Aorta (tissue), 5 donors: ENCODE measurements at regions not wholly inside any gene's neighbourhood (a gene's known extent, or its start where the extent isn't known, plus 50 kb on each side); places are given as distances from the start of the nearest gene placed in this dataset.
"Not testable (repeated sequence)": the region's sequence is repeated elsewhere in the genome, so short reads cannot be mapped to it uniquely, and the experiment has no call there.

Experiments
- ATAC-seq: fragments of 200-7000 bp; cut with Tn5 transposase; one replicate; pipeline ENCODE4 v1.9.1; 2022; ENCODE audit warnings: moderate library complexity; ENCODE audit not compliant: low FRiP score
- DNase-seq, 2 donors: peaks; one replicate each; pipeline ENCODE4 v3.0.0-alpha.2; 2020
- H3K27ac ChIP-seq, 2 donors: one replicate each; pipeline ENCODE4 v1.5.1; 2013; ENCODE audit warnings: low read length in 2 of 2, mild to moderate bottlenecking in 2 of 2, moderate library complexity in 2 of 2, control low read depth in 1 of 2, inconsistent platforms in 1 of 2, low read depth in 1 of 2
- H3K27me3 ChIP-seq, 2 donors: one replicate each; pipeline ENCODE4 v1.6.1; 2013; ENCODE audit warnings: control low read depth in 1 of 2, low read length in 1 of 2, mild to moderate bottlenecking in 1 of 2, moderate library complexity in 1 of 2; ENCODE audit not compliant: insufficient read depth in 2 of 2, control insufficient read depth in 1 of 2
- H3K36me3 ChIP-seq, 2 donors: one replicate each; pipeline ENCODE4 v1.6.1; 2013; ENCODE audit warnings: control low read depth in 1 of 2, low read length in 1 of 2, mild to moderate bottlenecking in 1 of 2; ENCODE audit not compliant: insufficient read depth in 2 of 2, control insufficient read depth in 1 of 2
- H3K4me1 ChIP-seq, 2 donors: one replicate each; pipeline ENCODE4 v1.6.1; 2013; ENCODE audit warnings: low read length in 2 of 2, control low read depth in 1 of 2, mild to moderate bottlenecking in 1 of 2, moderate library complexity in 1 of 2; ENCODE audit not compliant: insufficient read depth in 2 of 2, control insufficient read depth in 1 of 2
- H3K4me3 ChIP-seq, 2 donors: one replicate each; pipeline ENCODE4 v1.5.1; 2013; ENCODE audit warnings: low read length in 2 of 2, control low read depth in 1 of 2, mild to moderate bottlenecking in 1 of 2
- H3K9me3 ChIP-seq: one replicate; pipeline ENCODE4 v1.6.1; 2013; ENCODE audit warnings: mild to moderate bottlenecking, low read length; ENCODE audit not compliant: control insufficient read depth
- WGBS, 2 donors: extraction: QIAGEN DNeasy Blood & Tissue Kit; methylation state at CpG; one replicate each; pipeline ENCODE4 v1.1.7; 2013; 5-methylcytosine and 5-hydroxymethylcytosine counted together
- intact Hi-C, 2 donors: fragments of 100-400 bp; cut with DNase I; formaldehyde crosslinking; loops; one replicate each; pipeline versions ENCODE4 v1.14.2 to v1.15.0; 2022
- donor health status: healthy with polysubstance abuse.
- donor health status: Bipolar disorder and iron deficiency.
- donor health status: DM: no; HTN: no; CAD: no.
- donor health status: DM: no; HTN: no; CAD: no.
- donor health status: DM: yes; HTN: yes; CAD: no.

DNA sequence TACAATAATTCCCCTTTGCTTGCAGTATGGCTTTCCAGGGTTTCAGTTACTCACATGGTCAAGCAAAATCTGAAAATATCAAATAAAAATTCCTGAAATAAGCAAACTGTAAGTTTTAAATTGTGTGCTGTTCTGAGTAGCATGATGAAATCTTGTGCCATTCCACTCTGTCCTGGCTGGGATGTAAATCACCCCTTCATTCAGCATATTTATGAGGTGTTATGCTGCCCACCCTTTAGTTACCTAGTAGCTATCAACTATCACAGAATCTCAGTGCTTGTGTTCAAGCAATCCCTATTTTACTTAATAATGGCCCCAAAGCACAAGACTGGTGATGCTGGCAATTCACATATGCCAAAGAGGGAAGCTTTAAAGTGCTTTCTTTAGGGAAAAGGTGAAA is 867.7 kb upstream of the NRXN1 start:
- Histone ChIP-seq H3K27me3 (no peaks in the 10 kb centered on the region), H3K4me3 (no peak overlapping the region), H3K9me3 (no peaks in the 10 kb centered on the region), H3K36me3 (no peaks in the 10 kb centered on the region), H3K27ac (no peak overlapping the region), H3K4me1 (no peaks in the 10 kb centered on the region)
- intact Hi-C loops, result no loop called here
- DNase-seq (no peak), ATAC-seq (no peak)

GRCh38 chr2:51894584-51894983 is 862.7 kb upstream of the NRXN1 start:
- intact Hi-C loops, result not testable (repeated sequence)
- 90 to 94% methylated on average over 3 of the region's 3 CpGs for WGBS, 2 donors

GRCh38 chr2:51888120-51888519 is 856.2 kb upstream of the NRXN1 start:
- DNase-seq (no peak), ATAC-seq (no peak)
- H3K4me3 ChIP-seq, result no peak overlapping the region
- H3K4me1 ChIP-seq, result no peaks in the 10 kb centered on the region
- H3K9me3 ChIP-seq, result no peaks in the 10 kb centered on the region
- H3K27me3 ChIP-seq, result no peaks in the 10 kb centered on the region
- WGBS, 2 donors, result 83 to 90% methylated on average over 1 of the region's 1 CpG
- H3K36me3 ChIP-seq, result no peaks in the 10 kb centered on the region
- H3K27ac ChIP-seq, result no peak overlapping the region
- intact Hi-C loops, result no loop called here

More at GRCh38 chr2:51894584-51894983, 862.7 kb upstream of the NRXN1 start:
- not testable (repeated sequence) for H3K4me3 ChIP-seq, H3K27ac ChIP-seq, H3K27me3 ChIP-seq, H3K36me3 ChIP-seq, DNase-seq, H3K9me3 ChIP-seq, H3K4me1 ChIP-seq, ATAC-seq

DNA sequence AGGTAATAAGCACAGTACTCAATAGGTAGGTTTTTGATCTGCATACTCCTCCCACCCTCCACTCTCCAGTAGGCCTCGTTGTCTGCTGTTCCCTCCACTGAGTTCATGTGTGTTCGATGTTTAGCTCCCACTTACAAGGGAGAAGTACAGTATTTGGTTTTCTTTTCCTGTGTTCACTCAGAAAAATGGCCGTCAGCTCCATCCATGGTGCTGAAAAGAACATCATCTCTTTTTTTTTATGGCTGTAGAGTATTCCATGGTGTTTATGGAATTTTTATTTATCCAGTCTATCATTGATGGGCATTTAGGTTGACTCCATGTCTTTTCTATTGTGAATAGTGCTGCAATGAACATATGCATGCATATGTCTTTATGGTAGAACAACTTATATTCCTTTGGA is 849.7 kb upstream of the NRXN1 start:
- Histone ChIP-seq H3K27me3 (no peaks in the 10 kb centered on the region), H3K4me3 (no peak overlapping the region), H3K4me1 (no peaks in the 10 kb centered on the region), H3K36me3 (no peaks in the 10 kb centered on the region), H3K9me3 (peaks cover 3% of the 10 kb centered on the region), H3K27ac (no peak overlapping the region)
- intact Hi-C loops, result no loop called here
- 90 to 96% methylated on average over 3 of the region's 3 CpGs for WGBS, 2 donors
- ATAC-seq, result no peak
- DNase-seq, result no peak

- intact Hi-C loops, result no loop called here
- DNase-seq (no peak), ATAC-seq (no peak)
- Histone ChIP-seq H3K36me3 (no peaks in the 10 kb centered on the region), H3K4me1 (no peaks in the 10 kb centered on the region), H3K27ac (no peak overlapping the region), H3K27me3 (no peaks in the 10 kb centered on the region), H3K9me3 (peaks cover 10% of the 10 kb centered on the region), H3K4me3 (no peak overlapping the region)
- 93 to 94% methylated on average over 1 of the region's 1 CpG for whole genome bisulfite sequencing, 2 donors
Measured at GRCh38 chr2:51880153-51880552, 848.2 kb upstream of the NRXN1 start.

DNA sequence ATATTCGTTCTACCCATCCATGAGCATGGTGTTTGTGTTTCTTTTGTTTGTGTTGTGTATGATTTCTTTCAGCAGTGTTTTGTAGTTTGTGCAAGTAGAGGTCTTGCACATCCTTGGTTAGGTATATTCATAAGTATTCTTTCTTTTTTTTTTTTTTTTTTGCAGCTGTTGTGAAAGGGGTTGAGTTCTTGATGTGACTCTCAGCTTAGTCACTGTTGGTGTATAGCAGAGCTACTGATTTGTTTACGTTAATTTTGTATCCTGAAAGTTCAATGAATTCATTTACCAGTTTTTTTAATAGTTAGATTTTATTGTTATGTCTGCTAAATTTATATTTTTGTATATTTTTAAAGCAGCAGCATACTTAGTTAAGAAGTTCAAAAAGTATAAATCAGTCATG is 834.4 kb upstream of the NRXN1 start:
- H3K4me3 ChIP-seq, result no peak overlapping the region
- 96% methylated on average over 2 of the region's 2 CpGs for WGBS, 2 donors
- no peak overlapping the region for H3K27ac ChIP-seq
- no peaks in the 10 kb centered on the region for H3K36me3 ChIP-seq
- no peaks in the 10 kb centered on the region for H3K4me1 ChIP-seq
- intact Hi-C loops, result no loop called here
- ATAC-seq, result no peak
- no peak for DNase-seq
- no peaks in the 10 kb centered on the region for H3K27me3 ChIP-seq
- H3K9me3 ChIP-seq, result no peaks in the 10 kb centered on the region

- Histone ChIP-seq H3K27me3 (no peaks in the 10 kb centered on the region), H3K4me1 (no peaks in the 10 kb centered on the region), H3K9me3 (no peaks in the 10 kb centered on the region), H3K4me3 (no peak overlapping the region), H3K36me3 (no peaks in the 10 kb centered on the region), H3K27ac (no peak overlapping the region)
- 94 to 97% methylated on average over 1 of the region's 1 CpG for WGBS, 2 donors
- intact Hi-C loops, result no loop called here
- DNase-seq (no peak), ATAC-seq (no peak)
Measured at GRCh38 chr2:51859260-51859659, 827.3 kb upstream of the NRXN1 start.

DNA sequence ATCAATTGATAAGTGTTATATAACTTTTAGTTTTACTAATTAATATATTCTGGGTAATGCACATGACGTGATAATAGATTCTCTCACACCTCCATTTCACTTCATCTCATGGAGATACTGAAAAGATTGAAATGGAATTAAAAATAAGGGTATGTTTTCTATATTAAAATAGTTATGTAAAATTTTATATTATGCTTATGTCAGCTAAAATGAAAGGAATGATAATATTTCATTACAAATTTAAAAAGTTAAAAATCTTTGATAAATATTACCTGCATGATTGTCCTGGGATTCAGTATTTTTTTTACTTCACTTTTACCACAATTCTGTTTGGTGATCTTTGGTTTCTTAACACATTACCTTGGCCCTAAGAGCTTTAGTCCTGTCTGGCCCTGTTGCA is 823.8 kb upstream of the NRXN1 start:
- intact Hi-C loops, result no loop called here
- no peaks in the 10 kb centered on the region for H3K27me3 ChIP-seq
- no peak overlapping the region for H3K4me3 ChIP-seq
- 87 to 88% methylated on average over 1 of the region's 1 CpG for WGBS, 2 donors
- no peak for DNase-seq
- no peaks in the 10 kb centered on the region for H3K36me3 ChIP-seq
- H3K9me3 ChIP-seq, result no peaks in the 10 kb centered on the region
- no peak overlapping the region for H3K27ac ChIP-seq
- no peak for ATAC-seq
- H3K4me1 ChIP-seq, result no peaks in the 10 kb centered on the region

GRCh38 chr2:51846796-51847195 is 814.9 kb upstream of the NRXN1 start:
- Histone ChIP-seq H3K27me3 (no peaks in the 10 kb centered on the region), H3K27ac (no peak overlapping the region), H3K9me3 (no peaks in the 10 kb centered on the region), H3K4me3 (no peak overlapping the region), H3K36me3 (no peaks in the 10 kb centered on the region), H3K4me1 (no peaks in the 10 kb centered on the region)
- intact Hi-C loops, result no loop called here
- no peak for ATAC-seq
- no peak for DNase-seq

DNA sequence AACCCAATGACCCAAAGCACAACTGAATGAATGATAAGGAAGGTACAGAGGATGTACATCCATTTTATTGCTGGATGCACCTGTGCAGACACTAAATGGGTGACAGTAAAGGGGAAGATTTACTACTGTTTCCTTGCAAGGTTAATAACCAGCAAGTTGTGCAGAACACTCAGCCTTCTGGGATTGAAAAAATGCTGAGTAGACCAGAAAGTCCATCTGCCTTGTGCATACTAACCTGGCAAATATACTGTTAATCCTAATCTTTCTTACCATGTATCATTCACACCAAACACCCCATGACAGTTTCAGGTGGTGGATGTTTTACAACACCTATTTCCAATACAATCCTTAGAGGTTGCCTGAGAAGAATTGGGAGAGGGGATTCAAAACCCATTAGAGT is 814.1 kb upstream of the NRXN1 start:
- H3K36me3 ChIP-seq, result no peaks in the 10 kb centered on the region
- H3K4me3 ChIP-seq, result no peak overlapping the region
- H3K9me3 ChIP-seq, result no peaks in the 10 kb centered on the region
- no peaks in the 10 kb centered on the region for H3K27me3 ChIP-seq
- H3K4me1 ChIP-seq, result no peaks in the 10 kb centered on the region
- no peak overlapping the region for H3K27ac ChIP-seq
- intact Hi-C loops, result no loop called here
- ATAC-seq (no peak), DNase-seq (no peak)
